ENCODE measurements at regions not wholly inside any gene's neighbourhood (a gene's known extent, or its start where the extent isn't known, plus 50 kb on each side); places are given as distances from the start of the nearest gene placed in this dataset.
"Not testable (repeated sequence)": the region's sequence is repeated elsewhere in the genome, so short reads cannot be mapped to it uniquely, and the experiment has no call there.

- Histone ChIP-seq H3K27ac (ENCODE audit: low read depth, low read length) (no peak overlapping the region), H3K36me3 (ENCODE audit: control insufficient read depth in 1 of 2, insufficient read depth in 2 of 2, low read length in 2 of 2) (no peaks in the 10 kb centered on the region), H3K9ac (ENCODE audit: low read depth in 1 of 2, low read length in 2 of 2) (no peak overlapping the region), H3K27me3 (ENCODE audit: control insufficient read depth in 1 of 2, insufficient read depth in 2 of 2, low read length in 2 of 2) (no peaks in the 10 kb centered on the region), H3K9me3 (ENCODE audit: control insufficient read depth in 1 of 2, low read length in 2 of 2) (no peaks in the 10 kb centered on the region), H3K4me3 (ENCODE audit: low read depth in 1 of 2, low read length in 2 of 2) (no peak overlapping the region), H3K4me1 (ENCODE audit: control insufficient read depth in 1 of 2, insufficient read depth in 2 of 2, low read length in 2 of 2) (no peaks in the 10 kb centered on the region)
Observed at GRCh38 chr11:92458486-92458885, 233.9 kb downstream of the FAT3 start.

DNA sequence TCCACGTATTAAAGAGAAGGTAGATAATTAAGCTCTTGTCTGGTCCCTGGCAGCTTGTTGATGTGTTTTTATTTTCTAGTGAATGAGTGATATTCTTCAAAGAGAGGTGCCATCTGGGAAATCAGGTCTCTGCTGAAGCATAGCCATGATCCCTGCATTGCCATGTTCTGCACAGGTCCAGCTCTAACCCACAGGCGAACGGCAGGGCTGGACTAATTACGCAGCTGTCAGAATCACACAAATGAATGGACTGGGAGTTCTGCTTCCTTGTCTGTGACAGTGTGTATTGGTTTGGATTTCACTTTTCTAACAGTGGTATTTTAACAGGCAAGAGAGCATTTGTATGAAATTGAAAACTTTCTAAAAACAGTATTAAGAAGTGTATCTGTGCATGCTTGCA lies 235.6 kb downstream of the FAT3 start:
- Histone ChIP-seq H3K9ac (ENCODE audit: low read depth in 1 of 2, low read length in 2 of 2) (no peak overlapping the region), H3K4me3 (ENCODE audit: low read depth in 1 of 2, low read length in 2 of 2) (no peak overlapping the region), H3K27me3 (ENCODE audit: control insufficient read depth in 1 of 2, insufficient read depth in 2 of 2, low read length in 2 of 2) (no peaks in the 10 kb centered on the region), H3K4me1 (ENCODE audit: control insufficient read depth in 1 of 2, insufficient read depth in 2 of 2, low read length in 2 of 2) (no peaks in the 10 kb centered on the region), H3K9me3 (ENCODE audit: control insufficient read depth in 1 of 2, low read length in 2 of 2) (no peaks in the 10 kb centered on the region), H3K36me3 (ENCODE audit: control insufficient read depth in 1 of 2, insufficient read depth in 2 of 2, low read length in 2 of 2) (no peaks in the 10 kb centered on the region), H3K27ac (ENCODE audit: low read depth, low read length) (no peak overlapping the region)

- Histone ChIP-seq H3K27me3 (ENCODE audit: control insufficient read depth in 1 of 2, insufficient read depth in 2 of 2, low read length in 2 of 2) (no peaks in the 10 kb centered on the region), H3K4me3 (ENCODE audit: low read depth in 1 of 2, low read length in 2 of 2) (no peak overlapping the region), H3K36me3 (ENCODE audit: control insufficient read depth in 1 of 2, insufficient read depth in 2 of 2, low read length in 2 of 2) (no peaks in the 10 kb centered on the region), H3K9me3 (ENCODE audit: control insufficient read depth in 1 of 2, low read length in 2 of 2) (no peaks in the 10 kb centered on the region), H3K4me1 (ENCODE audit: control insufficient read depth in 1 of 2, insufficient read depth in 2 of 2, low read length in 2 of 2) (no peaks in the 10 kb centered on the region), H3K9ac (ENCODE audit: low read depth in 1 of 2, low read length in 2 of 2) (no peak overlapping the region), H3K27ac (ENCODE audit: low read depth, low read length) (no peak overlapping the region)
Observed at GRCh38 chr11:92461447-92461846, 236.8 kb downstream of the FAT3 start.

DNA sequence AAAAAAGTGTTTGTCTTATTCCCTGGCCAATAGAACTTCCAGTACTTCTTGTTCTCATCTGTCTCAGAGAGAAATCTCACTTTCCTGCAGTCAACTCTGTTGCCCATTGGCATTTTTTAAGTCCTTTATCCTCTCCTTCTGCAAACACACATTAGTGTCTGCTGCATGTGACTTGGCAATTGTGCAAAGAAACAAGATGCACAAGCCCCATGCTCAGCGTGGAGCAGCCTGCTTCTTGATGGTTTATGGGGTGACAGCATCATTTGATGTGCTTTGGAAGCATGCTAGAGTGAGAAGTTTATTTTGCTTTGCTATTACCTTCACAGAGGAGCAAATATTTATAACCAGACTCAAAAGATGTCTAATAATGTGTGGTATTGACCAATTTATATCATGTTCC lies 238.2 kb downstream of the FAT3 start:
- no peaks in the 10 kb centered on the region for H3K36me3 ChIP-seq (ENCODE audit: control insufficient read depth in 1 of 2, insufficient read depth in 2 of 2, low read length in 2 of 2)
- no peak overlapping the region for H3K27ac ChIP-seq (ENCODE audit: low read depth, low read length)
- H3K4me3 ChIP-seq (ENCODE audit: low read depth in 1 of 2, low read length in 2 of 2), result no peak overlapping the region
- H3K27me3 ChIP-seq (ENCODE audit: control insufficient read depth in 1 of 2, insufficient read depth in 2 of 2, low read length in 2 of 2), result no peaks in the 10 kb centered on the region
- H3K4me1 ChIP-seq (ENCODE audit: control insufficient read depth in 1 of 2, insufficient read depth in 2 of 2, low read length in 2 of 2), result no peaks in the 10 kb centered on the region
- no peak overlapping the region for H3K9ac ChIP-seq (ENCODE audit: low read depth in 1 of 2, low read length in 2 of 2)
- H3K9me3 ChIP-seq (ENCODE audit: control insufficient read depth in 1 of 2, low read length in 2 of 2), result no peaks in the 10 kb centered on the region

DNA sequence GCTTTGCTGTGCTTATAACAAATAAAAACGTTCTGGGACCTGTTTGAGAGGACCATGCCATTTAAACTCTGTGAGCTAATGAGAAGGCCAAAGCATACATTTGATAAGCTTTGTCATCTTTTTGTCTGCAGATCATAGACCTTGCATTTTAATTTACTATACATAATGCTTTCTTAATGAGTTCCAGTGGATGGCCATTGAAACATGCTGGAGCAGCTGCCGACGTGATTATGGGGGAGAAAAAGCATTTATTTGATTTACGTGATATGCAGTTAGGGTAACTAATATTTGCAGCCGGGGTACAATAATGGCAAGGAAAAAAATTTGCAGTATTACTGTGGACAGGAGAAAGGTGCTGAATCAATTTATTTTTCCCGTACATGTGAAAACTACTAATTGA lies 240.2 kb downstream of the FAT3 start:
- H3K27ac ChIP-seq (ENCODE audit: low read depth, low read length), result no peak overlapping the region
- H3K4me3 ChIP-seq (ENCODE audit: low read depth in 1 of 2, low read length in 2 of 2), result no peak overlapping the region
- H3K9ac ChIP-seq (ENCODE audit: low read depth in 1 of 2, low read length in 2 of 2), result no peak overlapping the region
- no peaks in the 10 kb centered on the region for H3K4me1 ChIP-seq (ENCODE audit: control insufficient read depth in 1 of 2, insufficient read depth in 2 of 2, low read length in 2 of 2)
- no peaks in the 10 kb centered on the region for H3K27me3 ChIP-seq (ENCODE audit: control insufficient read depth in 1 of 2, insufficient read depth in 2 of 2, low read length in 2 of 2)
- H3K9me3 ChIP-seq (ENCODE audit: control insufficient read depth in 1 of 2, low read length in 2 of 2), result no peaks in the 10 kb centered on the region
- no peaks in the 10 kb centered on the region for H3K36me3 ChIP-seq (ENCODE audit: control insufficient read depth in 1 of 2, insufficient read depth in 2 of 2, low read length in 2 of 2)

GRCh38 chr11:92465410-92465809 lies 240.8 kb downstream of the FAT3 start:
- not testable (repeated sequence) for H3K27ac ChIP-seq (ENCODE audit: low read depth, low read length); H3K27me3 ChIP-seq (ENCODE audit: control insufficient read depth in 1 of 2, insufficient read depth in 2 of 2, low read length in 2 of 2); H3K9ac ChIP-seq (ENCODE audit: low read depth in 1 of 2, low read length in 2 of 2); H3K36me3 ChIP-seq (ENCODE audit: control insufficient read depth in 1 of 2, insufficient read depth in 2 of 2, low read length in 2 of 2); H3K4me1 ChIP-seq (ENCODE audit: control insufficient read depth in 1 of 2, insufficient read depth in 2 of 2, low read length in 2 of 2); H3K9me3 ChIP-seq (ENCODE audit: control insufficient read depth in 1 of 2, low read length in 2 of 2); H3K4me3 ChIP-seq (ENCODE audit: low read depth in 1 of 2, low read length in 2 of 2)

GRCh38 chr11:92473736-92474135 lies 249.1 kb downstream of the FAT3 start:
- Histone ChIP-seq H3K27me3 (ENCODE audit: control insufficient read depth in 1 of 2, insufficient read depth in 2 of 2, low read length in 2 of 2) (no peaks in the 10 kb centered on the region), H3K9ac (ENCODE audit: low read depth in 1 of 2, low read length in 2 of 2) (no peak overlapping the region), H3K4me1 (ENCODE audit: control insufficient read depth in 1 of 2, insufficient read depth in 2 of 2, low read length in 2 of 2) (no peaks in the 10 kb centered on the region), H3K27ac (ENCODE audit: low read depth, low read length) (no peak overlapping the region), H3K9me3 (ENCODE audit: control insufficient read depth in 1 of 2, low read length in 2 of 2) (no peaks in the 10 kb centered on the region), H3K36me3 (ENCODE audit: control insufficient read depth in 1 of 2, insufficient read depth in 2 of 2, low read length in 2 of 2) (no peaks in the 10 kb centered on the region), H3K4me3 (ENCODE audit: low read depth in 1 of 2, low read length in 2 of 2) (no peak overlapping the region)

- Histone ChIP-seq H3K27me3 (ENCODE audit: control insufficient read depth in 1 of 2, insufficient read depth in 2 of 2, low read length in 2 of 2) (no peaks in the 10 kb centered on the region), H3K4me3 (ENCODE audit: low read depth in 1 of 2, low read length in 2 of 2) (no peak overlapping the region), H3K27ac (ENCODE audit: low read depth, low read length) (no peak overlapping the region), H3K4me1 (ENCODE audit: control insufficient read depth in 1 of 2, insufficient read depth in 2 of 2, low read length in 2 of 2) (no peaks in the 10 kb centered on the region), H3K9ac (ENCODE audit: low read depth in 1 of 2, low read length in 2 of 2) (no peak overlapping the region), H3K36me3 (ENCODE audit: control insufficient read depth in 1 of 2, insufficient read depth in 2 of 2, low read length in 2 of 2) (no peaks in the 10 kb centered on the region), H3K9me3 (ENCODE audit: control insufficient read depth in 1 of 2, low read length in 2 of 2) (no peaks in the 10 kb centered on the region)
Observed at GRCh38 chr11:92475316-92475715, 250.7 kb downstream of the FAT3 start.

DNA sequence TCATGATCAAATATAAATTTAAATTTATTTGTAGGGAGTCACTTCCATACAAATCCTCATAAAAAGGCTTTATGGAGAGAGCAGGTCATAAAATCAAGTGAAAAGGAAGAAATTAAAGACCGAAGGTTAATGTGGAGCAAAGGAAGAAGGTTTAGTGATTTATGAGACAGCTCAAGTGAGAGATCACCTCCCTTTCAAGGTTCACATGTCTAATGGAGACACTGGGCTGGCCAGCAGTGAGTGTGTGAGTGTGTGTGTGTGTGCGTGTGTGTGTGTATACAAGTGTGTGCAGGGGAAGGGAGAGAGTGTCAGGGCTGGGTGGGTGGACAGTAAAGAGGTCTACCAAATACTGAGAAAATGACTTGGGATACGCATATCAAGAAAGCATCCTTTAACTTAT lies 251.2 kb downstream of the FAT3 start:
- Histone ChIP-seq H3K4me3 (ENCODE audit: low read depth in 1 of 2, low read length in 2 of 2) (no peak overlapping the region), H3K9ac (ENCODE audit: low read depth in 1 of 2, low read length in 2 of 2) (no peak overlapping the region), H3K36me3 (ENCODE audit: control insufficient read depth in 1 of 2, insufficient read depth in 2 of 2, low read length in 2 of 2) (no peaks in the 10 kb centered on the region), H3K4me1 (ENCODE audit: control insufficient read depth in 1 of 2, insufficient read depth in 2 of 2, low read length in 2 of 2) (no peaks in the 10 kb centered on the region), H3K27me3 (ENCODE audit: control insufficient read depth in 1 of 2, insufficient read depth in 2 of 2, low read length in 2 of 2) (no peaks in the 10 kb centered on the region), H3K9me3 (ENCODE audit: control insufficient read depth in 1 of 2, low read length in 2 of 2) (no peaks in the 10 kb centered on the region), H3K27ac (ENCODE audit: low read depth, low read length) (no peak overlapping the region)

- Histone ChIP-seq H3K27me3 (ENCODE audit: control insufficient read depth in 1 of 2, insufficient read depth in 2 of 2, low read length in 2 of 2) (no peaks in the 10 kb centered on the region), H3K27ac (ENCODE audit: low read depth, low read length) (no peak overlapping the region), H3K4me3 (ENCODE audit: low read depth in 1 of 2, low read length in 2 of 2) (no peak overlapping the region), H3K4me1 (ENCODE audit: control insufficient read depth in 1 of 2, insufficient read depth in 2 of 2, low read length in 2 of 2) (no peaks in the 10 kb centered on the region), H3K36me3 (ENCODE audit: control insufficient read depth in 1 of 2, insufficient read depth in 2 of 2, low read length in 2 of 2) (no peaks in the 10 kb centered on the region), H3K9me3 (ENCODE audit: control insufficient read depth in 1 of 2, low read length in 2 of 2) (no peaks in the 10 kb centered on the region), H3K9ac (ENCODE audit: low read depth in 1 of 2, low read length in 2 of 2) (no peak overlapping the region)
Observed at GRCh38 chr11:92477686-92478085, 253.1 kb downstream of the FAT3 start.

DNA sequence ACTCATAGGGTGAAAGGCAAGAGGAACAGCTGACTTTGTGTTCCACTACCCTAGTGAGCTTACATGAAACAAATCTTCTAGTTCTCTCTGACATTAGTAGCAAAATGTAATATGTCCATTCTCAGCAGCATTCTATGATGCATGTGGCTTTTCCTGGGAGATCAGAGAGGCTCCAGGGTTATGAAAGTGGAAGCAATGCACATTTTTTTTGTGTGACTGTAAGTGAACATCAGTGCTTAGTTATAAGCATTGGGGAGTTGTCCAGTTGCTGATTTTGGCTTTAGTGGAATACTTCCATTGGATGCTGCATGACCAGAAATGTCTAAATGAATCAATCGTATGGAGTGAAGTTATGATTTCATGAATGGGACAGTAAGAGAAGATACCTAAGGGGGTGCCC lies 255.9 kb downstream of the FAT3 start:
- Histone ChIP-seq H3K4me1 (ENCODE audit: control insufficient read depth in 1 of 2, insufficient read depth in 2 of 2, low read length in 2 of 2) (no peaks in the 10 kb centered on the region), H3K9me3 (ENCODE audit: control insufficient read depth in 1 of 2, low read length in 2 of 2) (no peaks in the 10 kb centered on the region), H3K4me3 (ENCODE audit: low read depth in 1 of 2, low read length in 2 of 2) (no peak overlapping the region), H3K36me3 (ENCODE audit: control insufficient read depth in 1 of 2, insufficient read depth in 2 of 2, low read length in 2 of 2) (no peaks in the 10 kb centered on the region), H3K27me3 (ENCODE audit: control insufficient read depth in 1 of 2, insufficient read depth in 2 of 2, low read length in 2 of 2) (no peaks in the 10 kb centered on the region), H3K27ac (ENCODE audit: low read depth, low read length) (no peak overlapping the region), H3K9ac (ENCODE audit: low read depth in 1 of 2, low read length in 2 of 2) (no peak overlapping the region)
